HG02884 (cell line): ENCODE measurements at regions not wholly inside any gene's neighbourhood (a gene's known extent, or its start where the extent isn't known, plus 50 kb on each side); places are given as distances from the start of the nearest gene placed in this dataset.
"Not testable (repeated sequence)": the region's sequence is repeated elsewhere in the genome, so short reads cannot be mapped to it uniquely, and the experiment has no call there.

Experiments
- ATAC-seq: cut with Tn5 transposase; IDR thresholded peaks from one replicate; pipeline ENCODE4 v1.9.1; 2021; ENCODE audit warnings: mild to moderate bottlenecking, moderate library complexity; ENCODE audit not compliant: unreplicated experiment

- no peak for ATAC-seq
Measured at GRCh38 chr4:178138491-178138890, 696.3 kb upstream of the AGA start.

- no peak for ATAC-seq
Measured at GRCh38 chr4:178140326-178140915, 698.2 kb upstream of the AGA start.

- no peak for ATAC-seq
Measured at GRCh38 chr4:178142724-178143123, 700.5 kb upstream of the AGA start.

- no peak for ATAC-seq
Measured at GRCh38 chr4:178148106-178148505, 705.9 kb upstream of the AGA start.

GRCh38 chr4:178165251-178165950, 723.2 kb upstream of the AGA start:
- no peak for ATAC-seq

GRCh38 chr4:178165951-178166308, 723.7 kb upstream of the AGA start:
- ATAC-seq, result no peak

- no peak for ATAC-seq
Measured at GRCh38 chr4:178173771-178174170, 731.5 kb upstream of the AGA start.

GRCh38 chr4:178174756-178175155, 732.5 kb upstream of the AGA start:
- no peak for ATAC-seq

GRCh38 chr4:178185517-178185916, 743.3 kb upstream of the AGA start:
- no peak for ATAC-seq

GRCh38 chr4:178192611-178193010, 750.4 kb upstream of the AGA start:
- ATAC-seq, result no peak

- no peak for ATAC-seq
Measured at GRCh38 chr4:178196751-178197374, 754.6 kb upstream of the AGA start.

- no peak for ATAC-seq
Measured at GRCh38 chr4:178198691-178199090, 756.5 kb upstream of the AGA start.

- no peak for ATAC-seq
Measured at GRCh38 chr4:178202422-178202821, 760.2 kb upstream of the AGA start.

GRCh38 chr4:178205826-178206225, 763.6 kb upstream of the AGA start:
- no peak for ATAC-seq

- no peak for ATAC-seq
Measured at GRCh38 chr4:178215309-178215708, 773.1 kb upstream of the AGA start.

- no peak for ATAC-seq
Measured at GRCh38 chr4:178215763-178216162, 773.5 kb upstream of the AGA start.

- ATAC-seq, result not testable (repeated sequence)
Measured at GRCh38 chr4:178226421-178226820, 784.2 kb upstream of the AGA start.

- ATAC-seq, result no peak
Measured at GRCh38 chr4:178233906-178234305, 791.7 kb upstream of the AGA start.

- ATAC-seq, result no peak
Measured at GRCh38 chr4:178240891-178241290, 798.7 kb upstream of the AGA start.

- no peak for ATAC-seq
Measured at GRCh38 chr4:178241601-178242118, 799.4 kb upstream of the AGA start.

GRCh38 chr4:178242655-178243054, 800.4 kb upstream of the AGA start:
- ATAC-seq, result no peak

GRCh38 chr4:178244785-178245184, 802.5 kb upstream of the AGA start:
- ATAC-seq, result no peak
